ENCODE measurements at regions not wholly inside any gene's neighbourhood (a gene's known extent, or its start where the extent isn't known, plus 50 kb on each side); places are given as distances from the start of the nearest gene placed in this dataset.

DNA sequence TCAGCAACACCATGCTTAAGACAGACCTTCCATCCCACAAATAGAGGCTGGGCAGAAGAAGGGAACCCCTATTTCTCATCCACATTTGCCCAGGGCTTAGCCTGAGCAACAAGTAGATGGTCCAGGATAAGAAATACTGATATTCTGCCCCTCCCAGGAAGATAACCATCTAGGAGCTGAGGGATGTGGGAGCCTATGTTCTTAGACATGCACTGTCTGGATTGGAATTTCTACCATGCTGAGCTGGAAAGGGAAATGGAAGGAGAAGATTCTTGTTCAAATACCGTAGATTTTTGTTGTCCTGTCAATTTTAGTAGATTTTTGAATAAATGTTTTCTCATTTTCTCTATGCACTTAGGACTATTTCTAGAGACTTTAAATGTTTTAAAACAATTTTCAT lies 450.7 kb upstream of the SEMA6D start:
- Histone ChIP-seq H3K4me1 (no peaks in the 10 kb centered on the region), H3K27ac (no peak overlapping the region), H3K4me3 (no peak overlapping the region), H3K9me3 (no peaks in the 10 kb centered on the region), H3K27me3 (no peaks in the 10 kb centered on the region), H3K36me3 (no peaks in the 10 kb centered on the region)
- intact Hi-C loops (cut with DNase I; ENCODE audit: low total_unique reads) = no loop called here
- TF ChIP-seq, protein P1, sequence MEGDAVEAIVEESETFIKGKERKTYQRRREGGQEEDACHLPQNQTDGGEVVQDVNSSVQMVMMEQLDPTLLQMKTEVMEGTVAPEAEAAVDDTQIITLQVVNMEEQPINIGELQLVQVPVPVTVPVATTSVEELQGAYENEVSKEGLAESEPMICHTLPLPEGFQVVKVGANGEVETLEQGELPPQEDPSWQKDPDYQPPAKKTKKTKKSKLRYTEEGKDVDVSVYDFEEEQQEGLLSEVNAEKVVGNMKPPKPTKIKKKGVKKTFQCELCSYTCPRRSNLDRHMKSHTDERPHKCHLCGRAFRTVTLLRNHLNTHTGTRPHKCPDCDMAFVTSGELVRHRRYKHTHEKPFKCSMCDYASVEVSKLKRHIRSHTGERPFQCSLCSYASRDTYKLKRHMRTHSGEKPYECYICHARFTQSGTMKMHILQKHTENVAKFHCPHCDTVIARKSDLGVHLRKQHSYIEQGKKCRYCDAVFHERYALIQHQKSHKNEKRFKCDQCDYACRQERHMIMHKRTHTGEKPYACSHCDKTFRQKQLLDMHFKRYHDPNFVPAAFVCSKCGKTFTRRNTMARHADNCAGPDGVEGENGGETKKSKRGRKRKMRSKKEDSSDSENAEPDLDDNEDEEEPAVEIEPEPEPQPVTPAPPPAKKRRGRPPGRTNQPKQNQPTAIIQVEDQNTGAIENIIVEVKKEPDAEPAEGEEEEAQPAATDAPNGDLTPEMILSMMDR (IDR thresholded peaks at IDR 0.05) = no peak
- no peak for TF ChIP-seq POLR2A (IDR thresholded peaks at IDR 0.05)
- DNase-seq = no peak

DNA sequence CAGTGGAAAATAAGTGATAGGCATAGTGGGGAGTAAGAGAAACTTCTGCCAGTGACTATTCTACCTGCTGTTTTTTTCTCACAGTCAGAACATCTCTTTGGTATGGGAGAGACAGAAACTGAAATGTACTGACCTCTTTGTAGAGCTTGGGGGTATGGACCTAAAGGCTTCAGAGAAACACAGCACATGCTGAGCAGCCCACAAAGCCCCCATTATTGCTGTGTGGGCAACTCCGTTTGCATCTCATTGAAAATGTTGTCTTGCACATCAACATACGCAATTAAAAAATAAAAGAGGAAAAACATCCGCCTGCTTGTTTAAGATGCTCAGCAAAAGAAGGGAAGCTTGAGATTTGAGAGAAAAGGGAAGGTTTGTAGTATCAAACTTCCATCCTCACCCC lies 443.4 kb upstream of the SEMA6D start:
- no peak overlapping the region for H3K27ac ChIP-seq
- H3K4me3 ChIP-seq = no peak overlapping the region
- no peaks in the 10 kb centered on the region for H3K36me3 ChIP-seq
- H3K27me3 ChIP-seq = no peaks in the 10 kb centered on the region
- H3K9me3 ChIP-seq = no peaks in the 10 kb centered on the region
- no peak for DNase-seq
- TF ChIP-seq, protein P1 (IDR thresholded peaks at IDR 0.05) = no peak
- intact Hi-C loops (cut with DNase I; ENCODE audit: low total_unique reads) = no loop called here
- no peaks in the 10 kb centered on the region for H3K4me1 ChIP-seq

DNA sequence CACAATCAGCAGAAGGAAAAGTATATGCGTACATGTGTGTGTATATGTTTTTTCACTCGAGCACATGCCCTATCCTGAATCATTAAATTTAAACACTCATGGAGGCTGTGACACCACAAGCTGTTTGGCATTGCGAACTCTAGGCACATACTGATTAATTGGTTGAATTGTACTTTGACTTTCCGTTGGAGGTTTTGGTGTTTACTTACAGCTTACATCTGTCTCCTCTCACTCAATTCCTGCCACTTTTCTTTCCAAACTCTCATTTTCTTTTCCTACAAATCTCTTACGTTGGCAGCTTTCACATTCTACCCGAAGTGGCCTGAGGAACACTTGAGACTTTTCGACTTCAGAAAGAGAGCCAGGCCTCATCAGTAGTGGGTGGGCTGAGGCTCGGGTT lies 434.1 kb upstream of the SEMA6D start:
- no peaks in the 10 kb centered on the region for H3K27me3 ChIP-seq
- no peak overlapping the region for H3K4me3 ChIP-seq
- no peaks in the 10 kb centered on the region for H3K9me3 ChIP-seq
- H3K27ac ChIP-seq = no peak overlapping the region
- H3K4me1 ChIP-seq = no peaks in the 10 kb centered on the region
- intact Hi-C loops (cut with DNase I; ENCODE audit: low total_unique reads) = no loop called here
- no peaks in the 10 kb centered on the region for H3K36me3 ChIP-seq
- TF ChIP-seq, protein P1 (IDR thresholded peaks at IDR 0.05) = no peak
- no peak for TF ChIP-seq POLR2A (IDR thresholded peaks at IDR 0.05)
- no peak for DNase-seq

DNA sequence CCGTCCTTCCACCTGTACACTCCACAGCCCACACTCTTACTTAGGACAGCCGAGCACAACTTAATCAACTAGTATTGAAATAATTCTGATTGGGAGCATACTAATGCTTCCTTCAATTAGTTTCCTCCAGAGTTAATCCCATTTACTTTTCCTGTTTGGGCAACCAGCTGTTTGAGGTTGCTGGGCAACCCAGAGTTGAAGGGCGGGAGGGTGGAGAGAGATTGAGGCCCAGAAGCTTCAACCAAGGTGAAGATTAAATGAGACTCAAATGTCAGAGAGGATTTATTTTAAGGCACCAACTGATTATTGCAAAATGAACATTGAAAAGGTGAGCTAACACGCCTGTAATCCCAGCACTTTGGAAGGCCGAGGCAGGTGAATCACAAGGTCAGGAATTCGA lies 428.5 kb upstream of the SEMA6D start:
- no peak overlapping the region for H3K4me3 ChIP-seq
- H3K36me3 ChIP-seq = no peaks in the 10 kb centered on the region
- no peaks in the 10 kb centered on the region for H3K4me1 ChIP-seq
- no peaks in the 10 kb centered on the region for H3K9me3 ChIP-seq
- no peak for TF ChIP-seq POLR2A (IDR thresholded peaks at IDR 0.05)
- TF ChIP-seq, protein P1 (IDR thresholded peaks at IDR 0.05) = no peak
- no peak for DNase-seq
- intact Hi-C loops (cut with DNase I; ENCODE audit: low total_unique reads) = no loop called here
- no peaks in the 10 kb centered on the region for H3K27me3 ChIP-seq
- no peak overlapping the region for H3K27ac ChIP-seq

DNA sequence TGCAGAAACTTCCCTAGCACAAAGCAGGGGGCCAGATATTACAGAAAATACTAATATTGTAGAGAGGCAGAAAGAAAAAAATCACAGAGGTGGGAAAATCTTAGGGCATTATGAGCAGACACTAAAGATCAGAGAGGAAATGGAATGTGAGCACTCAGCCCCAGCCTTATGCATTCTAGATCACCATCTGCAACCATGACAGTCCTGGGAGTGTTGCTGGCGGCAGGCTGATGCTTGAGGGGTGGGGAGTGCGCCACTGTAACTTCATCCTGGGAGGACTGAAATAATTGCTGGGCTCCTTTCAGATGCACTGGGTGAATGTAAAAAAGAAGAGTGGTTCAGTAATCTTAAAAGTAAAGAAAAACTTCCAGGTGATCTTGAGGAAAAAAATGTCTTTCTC lies 427.6 kb upstream of the SEMA6D start:
- intact Hi-C loops (cut with DNase I; ENCODE audit: low total_unique reads) = no loop called here
- TF ChIP-seq POLR2A (IDR thresholded peaks at IDR 0.05) = no peak
- TF ChIP-seq, protein P1 (IDR thresholded peaks at IDR 0.05) = no peak
- Histone ChIP-seq H3K27ac (no peak overlapping the region), H3K4me3 (no peak overlapping the region), H3K9me3 (no peaks in the 10 kb centered on the region), H3K27me3 (no peaks in the 10 kb centered on the region), H3K4me1 (no peaks in the 10 kb centered on the region), H3K36me3 (no peaks in the 10 kb centered on the region)
- DNase-seq = no peak

Data from uterus (tissue), 3 donors.